NCI-H1930 (cell line): ENCODE measurements at regions not wholly inside any gene's neighbourhood (a gene's known extent, or its start where the extent isn't known, plus 50 kb on each side); places are given as distances from the start of the nearest gene placed in this dataset.

Experiments used
- DNase-seq, 2 experiments: peaks; one replicate each; lab custom pipeline; 2025; lab: John Stamatoyannopoulos, UW

- DNase-seq: no peak
These were observed 203.0 kb upstream of the USP25 start for GRCh38 chr21:15526798-15527197.

DNA sequence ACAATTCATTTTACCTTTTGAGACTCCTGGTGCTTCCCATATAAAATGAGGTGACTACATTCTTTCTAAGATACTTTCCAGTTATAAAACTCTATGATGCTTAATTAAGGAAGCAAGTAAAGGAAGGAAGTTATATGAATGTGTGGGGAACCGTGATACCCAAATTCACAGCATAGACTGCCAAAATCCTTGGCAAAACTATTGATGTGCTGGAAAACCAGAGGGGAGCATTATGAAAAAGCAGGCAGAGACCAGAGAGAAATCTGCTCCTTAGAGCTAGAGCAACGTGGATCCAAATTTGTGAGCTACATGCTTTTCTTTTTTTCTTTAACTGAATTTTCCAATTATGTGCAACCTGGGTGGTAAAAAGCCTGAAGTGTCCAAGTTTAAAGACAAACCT, 201.4 kb upstream of the USP25 start:
- no peak for DNase-seq

DNA sequence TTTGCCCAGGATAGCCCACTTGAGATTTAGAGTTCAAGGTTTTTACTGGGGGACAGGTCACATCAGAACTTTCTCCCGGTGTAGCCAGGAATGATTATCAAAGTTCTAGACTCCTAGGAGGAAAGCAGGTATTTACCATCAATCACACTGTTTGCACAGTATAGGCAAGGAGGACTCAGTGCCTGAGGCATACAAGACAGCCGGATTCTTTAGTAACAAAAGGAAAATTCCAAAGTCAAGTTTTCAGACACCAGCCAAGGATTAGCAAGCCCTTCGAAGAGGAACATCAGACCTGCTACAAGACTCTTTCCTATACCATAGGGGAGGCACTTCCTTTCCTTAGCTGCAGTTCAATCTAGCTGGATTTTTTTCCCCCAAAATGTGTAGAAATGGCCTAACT, 197.8 kb upstream of the USP25 start:
- no peak for DNase-seq

DNA sequence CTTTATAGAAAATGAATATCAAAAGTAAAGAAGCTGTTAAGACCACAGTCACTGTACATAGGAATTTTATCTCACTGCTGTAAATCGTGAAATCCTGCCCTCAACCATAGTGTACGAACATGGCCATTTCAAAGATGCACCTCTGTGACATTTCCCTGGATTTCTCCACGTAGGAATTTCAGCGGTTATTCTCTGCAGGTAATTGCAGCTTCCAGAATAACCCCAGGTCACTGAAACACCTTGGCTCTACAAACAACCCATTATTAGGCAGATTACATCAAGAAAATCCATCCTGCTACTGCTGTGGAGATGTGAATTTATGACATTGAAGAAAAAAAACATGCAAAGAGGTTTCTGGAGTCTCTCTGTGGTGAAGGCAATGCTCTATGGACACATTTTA, 196.2 kb upstream of the USP25 start:
- DNase-seq: no peak

- DNase-seq: no peak
These were observed 195.3 kb upstream of the USP25 start for GRCh38 chr21:15534450-15534886.

DNA sequence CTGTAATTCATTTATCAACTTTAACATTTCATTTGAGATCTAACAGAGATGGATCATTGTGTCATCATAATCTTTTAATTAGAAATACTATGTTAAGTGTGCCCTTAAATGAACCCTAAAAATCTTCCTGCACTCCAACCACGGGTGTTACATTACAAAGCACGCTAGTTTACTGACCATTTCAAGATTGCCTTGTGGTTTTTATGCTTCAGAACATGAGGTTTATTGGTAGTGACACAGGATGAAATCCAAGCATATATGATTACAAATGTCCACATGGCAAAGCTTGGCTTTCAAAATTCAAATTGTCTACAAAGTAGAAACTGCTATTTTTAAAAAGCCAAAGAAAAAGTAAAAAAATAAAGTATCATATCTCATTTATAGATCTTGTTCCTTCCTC, 190.4 kb upstream of the USP25 start:
- no peak for DNase-seq

DNA sequence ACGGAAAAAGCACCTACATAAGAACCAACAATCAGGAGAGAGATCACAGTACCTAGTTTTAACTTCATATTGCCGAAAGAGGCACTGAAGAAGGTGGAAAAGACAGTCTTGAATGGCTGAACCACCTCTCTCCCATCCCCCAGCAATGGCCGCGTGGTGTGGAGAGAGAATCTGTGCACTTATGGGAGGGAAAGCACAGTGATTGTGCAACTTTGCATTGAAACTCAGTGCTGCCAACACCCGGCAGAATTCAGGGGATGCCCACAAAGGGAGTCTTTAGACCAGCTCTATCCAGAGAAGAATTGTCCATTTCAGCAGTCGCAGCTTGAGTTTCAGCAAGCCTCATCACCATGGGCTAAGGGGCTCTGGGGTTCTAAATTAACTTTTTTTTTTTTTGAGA, 186.3 kb upstream of the USP25 start:
- no peak for DNase-seq

- DNase-seq: no peak
These were observed 180.1 kb upstream of the USP25 start for GRCh38 chr21:15549671-15550070.

DNA sequence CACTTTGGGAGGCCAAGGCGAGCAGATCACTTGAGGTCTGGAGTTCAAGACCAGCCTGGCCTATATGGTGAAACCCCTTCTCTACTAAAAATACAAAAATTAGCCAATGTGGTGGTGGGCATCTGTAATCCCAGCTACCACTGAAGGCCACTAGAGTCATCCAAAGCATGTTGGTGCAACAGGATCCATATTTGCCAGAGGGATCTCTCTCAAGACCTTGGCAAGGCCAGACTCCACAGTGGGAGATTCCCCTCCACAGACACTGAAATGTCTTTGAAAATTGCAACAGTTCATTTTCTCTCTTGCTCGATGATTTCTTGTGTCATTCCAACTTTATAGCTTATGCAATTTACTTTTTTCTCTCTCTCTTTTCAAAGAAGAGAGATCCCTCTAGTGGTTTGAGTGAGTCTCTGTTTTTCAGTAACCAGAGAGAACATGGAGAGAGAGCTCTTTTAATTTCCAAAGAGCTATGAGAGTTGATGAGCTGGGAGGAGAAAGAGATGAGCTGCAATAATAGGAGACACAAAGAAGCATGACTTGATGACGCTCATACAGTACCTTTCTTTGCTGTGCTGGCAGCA, 176.8 kb upstream of the USP25 start:
- DNase-seq: no peak

GRCh38 chr21:15557925-15558324, 171.9 kb upstream of the USP25 start:
- DNase-seq: peak; percentile 1 to 9

GRCh38 chr21:15558884-15559283, 170.9 kb upstream of the USP25 start:
- no peak for DNase-seq

DNA sequence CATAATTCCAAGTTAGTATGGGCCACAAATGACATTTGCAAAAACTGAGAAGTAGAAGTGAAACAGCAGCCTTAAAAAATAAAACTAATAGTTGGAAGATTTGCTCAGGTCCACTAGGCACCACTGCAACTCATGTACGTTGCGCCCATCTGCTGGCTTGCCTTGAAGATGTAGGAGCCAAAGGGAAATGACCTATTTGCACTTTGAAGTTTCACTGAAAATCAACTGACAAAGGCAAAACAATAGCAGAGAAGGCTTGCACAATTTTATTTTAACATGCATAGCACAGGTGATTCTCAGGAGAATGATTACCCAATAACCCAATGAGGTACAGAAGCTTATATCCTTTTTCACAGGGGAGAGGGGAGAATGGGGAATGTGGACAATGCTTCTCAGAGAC, 170.1 kb upstream of the USP25 start:
- DNase-seq: no peak

GRCh38 chr21:15560383-15561056, 169.3 kb upstream of the USP25 start:
- DNase-seq: no peak

DNA sequence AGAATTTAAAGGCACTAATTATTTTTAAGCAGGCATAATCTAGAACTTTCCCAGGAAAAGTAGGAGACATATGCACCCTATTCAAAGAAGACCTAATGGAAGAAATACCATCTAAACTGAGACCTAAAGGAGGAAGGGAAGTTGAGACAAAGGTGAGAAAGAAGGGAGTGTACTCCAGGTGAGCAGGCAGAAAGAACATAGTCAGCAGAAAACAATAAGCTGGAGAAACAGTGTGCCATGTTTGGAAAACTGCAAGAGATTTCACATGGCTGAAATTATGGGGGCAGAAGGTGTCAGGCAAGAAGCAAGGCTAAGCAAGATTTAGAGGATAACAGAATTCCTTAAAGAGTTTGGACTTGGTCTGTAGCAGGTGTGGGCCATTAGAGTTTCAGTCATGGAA, 167.0 kb upstream of the USP25 start:
- DNase-seq: no peak

- no peak for DNase-seq
These were observed 164.9 kb upstream of the USP25 start for GRCh38 chr21:15564907-15565306.

GRCh38 chr21:15566703-15567102, 163.1 kb upstream of the USP25 start:
- DNase-seq: no peak

- DNase-seq: no peak
These were observed 162.6 kb upstream of the USP25 start for GRCh38 chr21:15567191-15567590.

DNA sequence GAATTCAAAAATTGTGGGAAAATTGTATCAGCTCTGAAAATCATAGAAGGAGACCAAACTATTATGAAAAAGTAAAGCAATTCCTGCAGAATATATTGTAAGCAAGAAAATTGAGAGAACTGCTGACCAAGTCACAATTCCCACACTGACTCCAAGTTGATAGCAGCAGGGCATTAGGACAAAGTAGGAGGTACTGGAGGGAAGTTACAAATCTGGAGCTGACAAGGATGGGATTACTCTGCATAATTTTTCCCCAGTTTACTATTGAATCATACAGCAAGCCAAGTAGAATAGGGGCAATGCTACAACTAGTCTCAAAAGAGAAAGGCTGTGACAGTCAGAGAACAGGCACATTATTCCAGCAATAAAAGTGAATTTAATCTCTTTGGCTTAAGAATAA, 161.3 kb upstream of the USP25 start:
- DNase-seq: no peak

DNA sequence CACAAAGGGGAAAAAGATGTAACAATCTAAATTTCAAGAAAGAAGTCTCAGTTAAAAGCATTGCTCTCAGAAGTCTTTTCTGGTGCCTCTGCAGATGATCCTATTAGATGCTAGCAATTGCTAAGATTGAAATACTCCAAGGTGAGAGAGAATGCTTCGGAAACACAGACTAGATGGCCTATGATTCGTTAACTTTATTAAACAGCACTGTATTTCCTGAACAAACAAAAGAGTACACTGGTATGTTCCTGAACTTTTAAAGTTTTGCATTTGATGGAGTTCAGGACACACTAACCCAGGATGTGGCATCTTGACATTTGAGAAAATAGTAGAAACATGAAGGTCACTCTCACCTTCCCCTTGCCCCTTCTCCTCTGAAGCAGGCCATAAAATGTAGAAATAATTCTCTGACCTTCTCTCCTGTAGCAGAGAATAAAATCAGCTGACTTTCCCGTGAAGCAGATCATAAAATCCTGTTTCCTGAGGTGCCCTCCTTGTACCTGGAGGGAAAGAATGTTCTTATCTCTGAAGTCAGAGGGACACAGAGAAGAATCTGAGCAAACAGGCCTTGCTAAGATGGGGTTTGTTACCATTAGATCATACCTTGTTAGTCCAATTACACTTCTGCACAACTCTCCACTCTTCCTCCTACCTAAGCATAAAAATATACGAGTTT, 142.9 kb upstream of the USP25 start:
- DNase-seq: no peak

- peak; percentile 1 to 25 for DNase-seq
These were observed 137.4 kb upstream of the USP25 start for GRCh38 chr21:15592271-15592860.

DNA sequence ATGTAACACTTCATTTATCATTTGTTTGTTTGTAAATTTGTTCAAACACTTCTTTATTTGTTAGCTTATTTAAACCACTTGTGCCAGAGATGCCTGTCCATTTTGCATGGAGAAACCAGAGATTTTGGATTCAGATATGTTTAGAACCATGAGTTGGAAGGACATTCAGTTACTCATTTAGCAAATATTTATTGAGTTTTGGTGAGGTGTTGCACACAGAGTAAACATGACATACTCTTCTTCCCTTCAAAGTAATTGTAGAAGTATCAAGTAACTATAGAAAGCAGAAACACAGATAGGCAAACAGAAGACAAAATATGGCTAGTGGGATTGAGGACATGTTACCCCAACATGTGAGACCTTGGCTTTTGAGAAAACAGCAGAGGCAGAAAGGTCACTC, 136.8 kb upstream of the USP25 start:
- no peak for DNase-seq

- no peak for DNase-seq
These were observed 128.4 kb upstream of the USP25 start for GRCh38 chr21:15601390-15601789.

- no peak for DNase-seq
These were observed 125.4 kb upstream of the USP25 start for GRCh38 chr21:15604413-15604812.
